H1 (cell line): ENCODE measurements at regions not wholly inside any gene's neighbourhood (a gene's known extent, or its start where the extent isn't known, plus 50 kb on each side); places are given as distances from the start of the nearest gene placed in this dataset.

Experiments
- CTCF ChIP-seq, 3 experiments: IDR thresholded peaks; 1 replicate in 2 of 3; 2 replicates in 1 of 3; pipeline versions ENCODE4 v1.5.1 to v1.6.1; 2011; ENCODE audit warnings: low read length in 3 of 3, mild to moderate bottlenecking in 3 of 3, inconsistent platforms in 2 of 3, low read depth in 1 of 3, moderate library complexity in 1 of 3; ENCODE audit not compliant: insufficient read depth in 1 of 3; ENCODE audit errors: control extremely low read depth in 1 of 3
- KDM4A ChIP-seq: IDR thresholded peaks from one replicate; pipeline ENCODE4 v1.7.1; 2012; ENCODE audit warnings: low read depth, mild to moderate bottlenecking, moderate library complexity, low read length, inconsistent platforms; ENCODE audit not compliant: severe bottlenecking
- PHF8 ChIP-seq: fragments of 200-600 bp; sonication (generic); conservative IDR thresholded peaks from 2 replicates; pipeline ENCODE4 v1.7.1; 2012; ENCODE audit warnings: low read depth, mild to moderate bottlenecking, inconsistent platforms, low read length, moderate library complexity
- TF ChIP-seq, protein P1 (sequence below): fragments of 300-600 bp; sonication (generic); IDR thresholded peaks from 2 replicates; pipeline ENCODE4 v1.7.1; 2012; ENCODE audit warnings: low read length, moderate library complexity, mild to moderate bottlenecking, inconsistent platforms; ENCODE audit not compliant: insufficient replicate concordance

GRCh38 chr1:82534996-82535395 lies 734.3 kb downstream of the ADGRL2 start (continued):
- TF ChIP-seq, protein P1, sequence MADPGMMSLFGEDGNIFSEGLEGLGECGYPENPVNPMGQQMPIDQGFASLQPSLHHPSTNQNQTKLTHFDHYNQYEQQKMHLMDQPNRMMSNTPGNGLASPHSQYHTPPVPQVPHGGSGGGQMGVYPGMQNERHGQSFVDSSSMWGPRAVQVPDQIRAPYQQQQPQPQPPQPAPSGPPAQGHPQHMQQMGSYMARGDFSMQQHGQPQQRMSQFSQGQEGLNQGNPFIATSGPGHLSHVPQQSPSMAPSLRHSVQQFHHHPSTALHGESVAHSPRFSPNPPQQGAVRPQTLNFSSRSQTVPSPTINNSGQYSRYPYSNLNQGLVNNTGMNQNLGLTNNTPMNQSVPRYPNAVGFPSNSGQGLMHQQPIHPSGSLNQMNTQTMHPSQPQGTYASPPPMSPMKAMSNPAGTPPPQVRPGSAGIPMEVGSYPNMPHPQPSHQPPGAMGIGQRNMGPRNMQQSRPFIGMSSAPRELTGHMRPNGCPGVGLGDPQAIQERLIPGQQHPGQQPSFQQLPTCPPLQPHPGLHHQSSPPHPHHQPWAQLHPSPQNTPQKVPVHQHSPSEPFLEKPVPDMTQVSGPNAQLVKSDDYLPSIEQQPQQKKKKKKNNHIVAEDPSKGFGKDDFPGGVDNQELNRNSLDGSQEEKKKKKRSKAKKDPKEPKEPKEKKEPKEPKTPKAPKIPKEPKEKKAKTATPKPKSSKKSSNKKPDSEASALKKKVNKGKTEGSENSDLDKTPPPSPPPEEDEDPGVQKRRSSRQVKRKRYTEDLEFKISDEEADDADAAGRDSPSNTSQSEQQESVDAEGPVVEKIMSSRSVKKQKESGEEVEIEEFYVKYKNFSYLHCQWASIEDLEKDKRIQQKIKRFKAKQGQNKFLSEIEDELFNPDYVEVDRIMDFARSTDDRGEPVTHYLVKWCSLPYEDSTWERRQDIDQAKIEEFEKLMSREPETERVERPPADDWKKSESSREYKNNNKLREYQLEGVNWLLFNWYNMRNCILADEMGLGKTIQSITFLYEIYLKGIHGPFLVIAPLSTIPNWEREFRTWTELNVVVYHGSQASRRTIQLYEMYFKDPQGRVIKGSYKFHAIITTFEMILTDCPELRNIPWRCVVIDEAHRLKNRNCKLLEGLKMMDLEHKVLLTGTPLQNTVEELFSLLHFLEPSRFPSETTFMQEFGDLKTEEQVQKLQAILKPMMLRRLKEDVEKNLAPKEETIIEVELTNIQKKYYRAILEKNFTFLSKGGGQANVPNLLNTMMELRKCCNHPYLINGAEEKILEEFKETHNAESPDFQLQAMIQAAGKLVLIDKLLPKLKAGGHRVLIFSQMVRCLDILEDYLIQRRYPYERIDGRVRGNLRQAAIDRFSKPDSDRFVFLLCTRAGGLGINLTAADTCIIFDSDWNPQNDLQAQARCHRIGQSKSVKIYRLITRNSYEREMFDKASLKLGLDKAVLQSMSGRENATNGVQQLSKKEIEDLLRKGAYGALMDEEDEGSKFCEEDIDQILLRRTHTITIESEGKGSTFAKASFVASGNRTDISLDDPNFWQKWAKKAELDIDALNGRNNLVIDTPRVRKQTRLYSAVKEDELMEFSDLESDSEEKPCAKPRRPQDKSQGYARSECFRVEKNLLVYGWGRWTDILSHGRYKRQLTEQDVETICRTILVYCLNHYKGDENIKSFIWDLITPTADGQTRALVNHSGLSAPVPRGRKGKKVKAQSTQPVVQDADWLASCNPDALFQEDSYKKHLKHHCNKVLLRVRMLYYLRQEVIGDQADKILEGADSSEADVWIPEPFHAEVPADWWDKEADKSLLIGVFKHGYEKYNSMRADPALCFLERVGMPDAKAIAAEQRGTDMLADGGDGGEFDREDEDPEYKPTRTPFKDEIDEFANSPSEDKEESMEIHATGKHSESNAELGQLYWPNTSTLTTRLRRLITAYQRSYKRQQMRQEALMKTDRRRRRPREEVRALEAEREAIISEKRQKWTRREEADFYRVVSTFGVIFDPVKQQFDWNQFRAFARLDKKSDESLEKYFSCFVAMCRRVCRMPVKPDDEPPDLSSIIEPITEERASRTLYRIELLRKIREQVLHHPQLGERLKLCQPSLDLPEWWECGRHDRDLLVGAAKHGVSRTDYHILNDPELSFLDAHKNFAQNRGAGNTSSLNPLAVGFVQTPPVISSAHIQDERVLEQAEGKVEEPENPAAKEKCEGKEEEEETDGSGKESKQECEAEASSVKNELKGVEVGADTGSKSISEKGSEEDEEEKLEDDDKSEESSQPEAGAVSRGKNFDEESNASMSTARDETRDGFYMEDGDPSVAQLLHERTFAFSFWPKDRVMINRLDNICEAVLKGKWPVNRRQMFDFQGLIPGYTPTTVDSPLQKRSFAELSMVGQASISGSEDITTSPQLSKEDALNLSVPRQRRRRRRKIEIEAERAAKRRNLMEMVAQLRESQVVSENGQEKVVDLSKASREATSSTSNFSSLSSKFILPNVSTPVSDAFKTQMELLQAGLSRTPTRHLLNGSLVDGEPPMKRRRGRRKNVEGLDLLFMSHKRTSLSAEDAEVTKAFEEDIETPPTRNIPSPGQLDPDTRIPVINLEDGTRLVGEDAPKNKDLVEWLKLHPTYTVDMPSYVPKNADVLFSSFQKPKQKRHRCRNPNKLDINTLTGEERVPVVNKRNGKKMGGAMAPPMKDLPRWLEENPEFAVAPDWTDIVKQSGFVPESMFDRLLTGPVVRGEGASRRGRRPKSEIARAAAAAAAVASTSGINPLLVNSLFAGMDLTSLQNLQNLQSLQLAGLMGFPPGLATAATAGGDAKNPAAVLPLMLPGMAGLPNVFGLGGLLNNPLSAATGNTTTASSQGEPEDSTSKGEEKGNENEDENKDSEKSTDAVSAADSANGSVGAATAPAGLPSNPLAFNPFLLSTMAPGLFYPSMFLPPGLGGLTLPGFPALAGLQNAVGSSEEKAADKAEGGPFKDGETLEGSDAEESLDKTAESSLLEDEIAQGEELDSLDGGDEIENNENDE: no peak
- TF ChIP-seq KDM4A (no peak), PHF8 (no peak), CTCF (IDR thresholded peaks at IDR 0.05; ENCODE audit: control extremely low read depth in 1 of 3, insufficient read depth in 1 of 3, low read depth in 1 of 3, low read length in 3 of 3) (no peak)
- TF ChIP-seq, all 59 proteins: peak for 0
